Liver (tissue), 8 donors: ENCODE measurements at regions not wholly inside any gene's neighbourhood (a gene's known extent, or its start where the extent isn't known, plus 50 kb on each side); places are given as distances from the start of the nearest gene placed in this dataset.

Experiments used
- DNase-seq: peaks from one replicate; pipeline ENCODE4 v3.0.0-alpha.2; 2017; ENCODE audit warnings: low spot score
- H3K27ac ChIP-seq, 2 donors: one replicate each; pipeline ENCODE4 v1.7.0; 2013; ENCODE audit warnings: inconsistent platforms in 2 of 2, low read length in 2 of 2, control low read depth in 1 of 2, low read depth in 1 of 2, mild to moderate bottlenecking in 1 of 2
- H3K27me3 ChIP-seq, 4 donors: one replicate each; pipeline versions ENCODE4 v1.6.1 to v1.7.0; 2013; ENCODE audit warnings: low read length in 3 of 4, inconsistent platforms in 1 of 4, mild to moderate bottlenecking in 1 of 4, moderate library complexity in 1 of 4; ENCODE audit not compliant: control insufficient read depth in 4 of 4, insufficient read depth in 4 of 4
- H3K36me3 ChIP-seq, 4 donors: one replicate each; pipeline versions ENCODE4 v1.6.1 to v1.7.0; 2013; ENCODE audit warnings: low read length in 3 of 4, mild to moderate bottlenecking in 3 of 4, low read depth in 1 of 4, moderate library complexity in 1 of 4; ENCODE audit not compliant: control insufficient read depth in 4 of 4, insufficient read depth in 3 of 4
- H3K4me1 ChIP-seq, 4 donors: one replicate each; pipeline versions ENCODE4 v1.6.1 to v1.7.0; 2013; ENCODE audit warnings: low read length in 3 of 4, mild to moderate bottlenecking in 3 of 4, moderate library complexity in 1 of 4; ENCODE audit not compliant: control insufficient read depth in 4 of 4, insufficient read depth in 4 of 4
- H3K4me3 ChIP-seq, 3 donors: one replicate each; pipeline versions ENCODE4 v1.6.1 to v1.7.0; 2013; ENCODE audit warnings: low read length in 3 of 3, control low read depth in 1 of 3, low read depth in 1 of 3, mild to moderate bottlenecking in 1 of 3
- H3K9ac ChIP-seq, 2 donors: one replicate each; pipeline ENCODE4 v1.7.0; 2013; ENCODE audit warnings: low read length in 2 of 2, mild to moderate bottlenecking in 2 of 2, moderate library complexity in 2 of 2, control low read depth in 1 of 2, low read depth in 1 of 2
- H3K9me3 ChIP-seq, 4 donors: one replicate each; pipeline versions ENCODE4 v1.6.1 to v1.7.0; 2013; ENCODE audit warnings: low read length in 3 of 4; ENCODE audit not compliant: control insufficient read depth in 4 of 4
- EGR1 ChIP-seq, 2 donors: IDR thresholded peaks; 2 replicates each; pipeline ENCODE4 v1.6.1; 2016 to 2018; ENCODE audit warnings: antibody characterized with exemption in 2 of 2, low read depth in 2 of 2
- FOXA2 ChIP-seq: IDR thresholded peaks from 2 replicates; pipeline ENCODE4 v1.6.1; 2016; ENCODE audit warnings: antibody characterized with exemption
- GABPA ChIP-seq, 2 donors: IDR thresholded peaks in 1 of 2; conservative IDR thresholded peaks in 1 of 2; 2 replicates each; pipeline ENCODE4 v1.6.1; 2016; ENCODE audit warnings: antibody characterized with exemption in 2 of 2, mild to moderate bottlenecking in 1 of 2, moderate library complexity in 1 of 2
- HNF4A ChIP-seq, 2 donors: conservative IDR thresholded peaks; 2 replicates each; pipeline ENCODE4 v1.6.1; 2016; ENCODE audit warnings: antibody characterized with exemption in 2 of 2, mild to moderate bottlenecking in 2 of 2
- HNF4G ChIP-seq: IDR thresholded peaks from 2 replicates; pipeline ENCODE4 v1.6.1; 2016; ENCODE audit warnings: antibody characterized with exemption
- JUND ChIP-seq, 2 donors: IDR thresholded peaks; 2 replicates each; pipeline ENCODE4 v1.6.1; 2016; ENCODE audit warnings: antibody characterized with exemption in 2 of 2
- RAD21 ChIP-seq, 2 donors: IDR thresholded peaks; 2 replicates each; pipeline ENCODE4 v1.6.1; 2016; ENCODE audit warnings: antibody characterized with exemption in 2 of 2, mild to moderate bottlenecking in 2 of 2
- RXRA ChIP-seq, 2 donors: IDR thresholded peaks; 2 replicates each; pipeline ENCODE4 v1.6.1; 2017 to 2018; ENCODE audit warnings: antibody characterized with exemption in 2 of 2, mild to moderate bottlenecking in 1 of 2
- SP1 ChIP-seq: IDR thresholded peaks from 2 replicates; pipeline ENCODE4 v1.6.1; 2018; ENCODE audit warnings: antibody characterized with exemption, mild to moderate bottlenecking
- TAF1 ChIP-seq: conservative IDR thresholded peaks from 2 replicates; pipeline ENCODE4 v1.6.1; 2016; ENCODE audit warnings: antibody characterized with exemption, mild to moderate bottlenecking
- YY1 ChIP-seq: IDR thresholded peaks from 2 replicates; pipeline ENCODE4 v1.6.1; 2016; ENCODE audit warnings: antibody characterized with exemption, mild to moderate bottlenecking
- WGBS: extraction: QIAGEN DNeasy Blood & Tissue Kit; methylation state at CpG from one replicate; pipeline ENCODE4 v1.1.7; 2013; 5-methylcytosine and 5-hydroxymethylcytosine counted together
- TF ChIP-seq, protein P1 (sequence below): IDR thresholded peaks from 2 replicates; pipeline ENCODE4 v1.6.1; 2016; ENCODE audit warnings: antibody characterized with exemption
- TF ChIP-seq, protein P2 (sequence below): IDR thresholded peaks from 2 replicates; pipeline ENCODE4 v1.6.1; 2016; ENCODE audit warnings: antibody characterized with exemption
- TF ChIP-seq, protein P3 (sequence below): IDR thresholded peaks from 2 replicates; pipeline ENCODE4 v1.6.1; 2016; ENCODE audit warnings: antibody characterized with exemption
- TF ChIP-seq, protein P4 (sequence below): fragments of 150-350 bp; IDR thresholded peaks from 2 replicates; pipeline ENCODE4 v1.5.1; 2017; ENCODE audit warnings: improper control_type of control experiment, low read depth, low read length; ENCODE audit not compliant: missing input control
- TF ChIP-seq, protein P5 (sequence below): IDR thresholded peaks from 2 replicates; pipeline ENCODE4 v1.6.1; 2016; ENCODE audit warnings: antibody characterized with exemption, mild to moderate bottlenecking
- donor health status: healthy.
- donor health status: healthy.
- donor health status: healthy.
- donor health status: healthy.
- donor health status: healthy.

DNA sequence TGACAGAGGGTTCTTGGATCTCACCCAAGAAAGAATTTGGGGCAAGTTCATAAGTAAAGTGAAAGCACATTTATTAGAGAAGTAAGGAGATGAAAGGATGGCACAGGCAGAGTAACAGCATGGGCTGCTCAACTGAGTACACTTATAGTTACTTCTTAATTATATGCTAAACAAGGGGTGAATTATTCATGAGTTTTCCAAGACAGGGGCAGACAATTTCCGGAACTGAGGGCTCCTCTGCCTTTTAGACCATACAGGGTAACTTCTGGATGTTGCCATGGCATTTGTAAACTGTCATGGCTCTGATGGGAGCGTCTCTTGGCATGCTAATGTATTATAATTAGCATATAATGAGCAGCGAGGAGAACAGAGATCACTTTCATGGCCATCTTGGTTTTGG lies 221.2 kb upstream of the STT3B start:
- no peak for TF ChIP-seq RXRA (IDR thresholded peaks at IDR 0.05)
- TF ChIP-seq JUND (IDR thresholded peaks at IDR 0.05), result no peak
- no peaks in the 10 kb centered on the region for H3K27me3 ChIP-seq
- DNase-seq, result no peak
- no peaks in the 10 kb centered on the region for H3K4me1 ChIP-seq
- H3K9me3 ChIP-seq, result peaks cover 0 to 2% (median 2%) of the 10 kb centered on the region in 4 donors
- no peak overlapping the region for H3K4me3 ChIP-seq
- H3K27ac ChIP-seq, result no peak overlapping the region
- WGBS, result 95% methylated on average over 3 of the region's 3 CpGs
- no peaks in the 10 kb centered on the region for H3K36me3 ChIP-seq
- no peak overlapping the region for H3K9ac ChIP-seq

DNA sequence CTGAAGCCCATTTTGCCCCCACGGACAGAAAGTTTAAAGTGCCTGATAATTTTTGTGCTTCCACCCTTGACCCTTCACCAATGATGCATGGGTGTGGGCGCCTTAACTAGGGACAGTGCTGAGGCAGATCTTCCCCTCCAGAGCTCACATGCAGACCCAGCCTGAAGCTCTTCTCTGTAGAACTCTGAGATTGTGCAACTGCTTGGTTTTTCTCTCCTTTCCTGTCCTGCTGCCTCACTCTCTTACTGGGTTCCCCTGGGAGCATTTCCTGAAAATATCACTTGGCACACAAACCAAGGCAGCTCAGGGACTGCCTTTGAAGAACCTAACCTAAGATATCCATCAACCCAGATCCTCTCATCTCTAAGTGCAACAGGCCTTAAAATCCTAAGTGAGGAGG lies 220.3 kb upstream of the STT3B start:
- no peak for DNase-seq
- H3K27me3 ChIP-seq, result no peaks in the 10 kb centered on the region
- H3K27ac ChIP-seq, result no peak overlapping the region
- H3K9me3 ChIP-seq, result peaks cover 0 to 2% (median 1%) of the 10 kb centered on the region in 4 donors
- H3K4me3 ChIP-seq, result no peak overlapping the region
- WGBS, result 80% methylated on average over 2 of the region's 2 CpGs
- no peak overlapping the region for H3K9ac ChIP-seq
- TF ChIP-seq TAF1 (no peak), RAD21 (IDR thresholded peaks at IDR 0.05) (no peak)
- TF ChIP-seq, protein P1, sequence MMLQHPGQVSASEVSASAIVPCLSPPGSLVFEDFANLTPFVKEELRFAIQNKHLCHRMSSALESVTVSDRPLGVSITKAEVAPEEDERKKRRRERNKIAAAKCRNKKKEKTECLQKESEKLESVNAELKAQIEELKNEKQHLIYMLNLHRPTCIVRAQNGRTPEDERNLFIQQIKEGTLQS, result no peak
- H3K36me3 ChIP-seq, result no peaks in the 10 kb centered on the region
- no peaks in the 10 kb centered on the region for H3K4me1 ChIP-seq

DNA sequence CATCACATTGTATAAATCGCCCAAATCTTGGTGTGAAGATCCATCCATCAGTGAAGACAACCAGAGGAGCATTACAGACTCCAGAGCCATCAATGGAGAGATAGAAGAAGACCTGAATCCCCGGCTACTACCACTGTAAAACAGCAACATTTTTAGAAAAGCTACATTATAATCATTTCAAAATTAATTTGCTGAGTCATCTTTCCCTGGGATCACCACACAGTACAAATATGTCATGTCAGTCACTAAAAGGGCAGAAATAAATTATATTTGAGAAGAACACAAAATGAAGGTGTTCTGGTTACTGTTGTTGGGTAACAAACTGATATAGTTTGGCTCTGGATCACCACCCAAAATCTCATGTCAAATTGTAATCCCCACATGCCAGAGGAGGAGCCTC lies 218.5 kb upstream of the STT3B start:
- H3K4me3 ChIP-seq, result no peak overlapping the region
- WGBS, result 90% methylated on average over 2 of the region's 2 CpGs
- H3K9ac ChIP-seq, result no peak overlapping the region
- no peaks in the 10 kb centered on the region for H3K4me1 ChIP-seq
- no peaks in the 10 kb centered on the region for H3K36me3 ChIP-seq
- no peak for DNase-seq
- no peaks in the 10 kb centered on the region for H3K27me3 ChIP-seq
- peaks cover 0 to 2% (median 1%) of the 10 kb centered on the region in 4 donors for H3K9me3 ChIP-seq
- TF ChIP-seq SP1, result no peak
- TF ChIP-seq YY1, result no peak
- TF ChIP-seq, protein P1, result no peak
- no peak for TF ChIP-seq JUND (IDR thresholded peaks at IDR 0.05)
- TF ChIP-seq HNF4A (conservative IDR thresholded peaks at IDR 0.05), result no peak
- H3K27ac ChIP-seq, result no peak overlapping the region

DNA sequence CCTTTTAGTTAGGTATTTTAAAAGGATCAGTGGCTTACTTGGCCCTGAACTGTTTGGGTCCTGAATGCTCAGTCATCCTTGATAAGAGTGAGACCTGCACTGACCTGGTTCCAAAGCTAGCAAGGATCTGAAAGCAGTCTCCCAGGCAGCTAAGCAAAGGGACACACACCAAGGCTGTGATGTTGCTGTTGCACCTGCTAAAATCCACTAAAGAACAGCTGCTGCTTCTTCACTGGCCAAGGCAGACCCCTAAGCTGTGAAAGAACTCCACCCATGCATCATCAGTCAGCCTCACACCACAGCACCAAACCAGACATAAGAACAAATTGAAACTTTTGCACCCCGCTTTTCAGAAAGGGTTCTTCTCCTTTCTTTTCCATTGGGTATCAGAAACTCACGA lies 213.4 kb upstream of the STT3B start:
- H3K4me3 ChIP-seq, result no peak overlapping the region
- peaks cover 0 to 2% (median 1%) of the 10 kb centered on the region in 4 donors for H3K9me3 ChIP-seq
- no peak for DNase-seq
- 93% methylated on average over 2 of the region's 2 CpGs for WGBS
- H3K9ac ChIP-seq, result no peak overlapping the region
- no peaks in the 10 kb centered on the region for H3K36me3 ChIP-seq
- no peak overlapping the region for H3K27ac ChIP-seq
- no peaks in the 10 kb centered on the region for H3K27me3 ChIP-seq
- no peaks in the 10 kb centered on the region for H3K4me1 ChIP-seq
- TF ChIP-seq TAF1 (no peak), GABPA (IDR thresholded peaks at IDR 0.05 in 1 of 2, conservative IDR thresholded peaks at IDR 0.05 in 1 of 2) (no peak), RXRA (IDR thresholded peaks at IDR 0.05) (no peak), FOXA2 (no peak), HNF4G (no peak), EGR1 (IDR thresholded peaks at IDR 0.05; ENCODE audit: low read depth in 2 of 2) (no peak), YY1 (no peak), HNF4A (conservative IDR thresholded peaks at IDR 0.05) (no peak), SP1 (no peak), RAD21 (IDR thresholded peaks at IDR 0.05) (no peak)
- TF ChIP-seq, protein P2, sequence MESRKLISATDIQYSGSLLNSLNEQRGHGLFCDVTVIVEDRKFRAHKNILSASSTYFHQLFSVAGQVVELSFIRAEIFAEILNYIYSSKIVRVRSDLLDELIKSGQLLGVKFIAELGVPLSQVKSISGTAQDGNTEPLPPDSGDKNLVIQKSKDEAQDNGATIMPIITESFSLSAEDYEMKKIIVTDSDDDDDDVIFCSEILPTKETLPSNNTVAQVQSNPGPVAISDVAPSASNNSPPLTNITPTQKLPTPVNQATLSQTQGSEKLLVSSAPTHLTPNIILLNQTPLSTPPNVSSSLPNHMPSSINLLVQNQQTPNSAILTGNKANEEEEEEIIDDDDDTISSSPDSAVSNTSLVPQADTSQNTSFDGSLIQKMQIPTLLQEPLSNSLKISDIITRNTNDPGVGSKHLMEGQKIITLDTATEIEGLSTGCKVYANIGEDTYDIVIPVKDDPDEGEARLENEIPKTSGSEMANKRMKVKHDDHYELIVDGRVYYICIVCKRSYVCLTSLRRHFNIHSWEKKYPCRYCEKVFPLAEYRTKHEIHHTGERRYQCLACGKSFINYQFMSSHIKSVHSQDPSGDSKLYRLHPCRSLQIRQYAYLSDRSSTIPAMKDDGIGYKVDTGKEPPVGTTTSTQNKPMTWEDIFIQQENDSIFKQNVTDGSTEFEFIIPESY, result no peak
- TF ChIP-seq, protein P3, sequence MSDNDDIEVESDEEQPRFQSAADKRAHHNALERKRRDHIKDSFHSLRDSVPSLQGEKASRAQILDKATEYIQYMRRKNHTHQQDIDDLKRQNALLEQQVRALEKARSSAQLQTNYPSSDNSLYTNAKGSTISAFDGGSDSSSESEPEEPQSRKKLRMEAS, result no peak
- TF ChIP-seq, protein P4, sequence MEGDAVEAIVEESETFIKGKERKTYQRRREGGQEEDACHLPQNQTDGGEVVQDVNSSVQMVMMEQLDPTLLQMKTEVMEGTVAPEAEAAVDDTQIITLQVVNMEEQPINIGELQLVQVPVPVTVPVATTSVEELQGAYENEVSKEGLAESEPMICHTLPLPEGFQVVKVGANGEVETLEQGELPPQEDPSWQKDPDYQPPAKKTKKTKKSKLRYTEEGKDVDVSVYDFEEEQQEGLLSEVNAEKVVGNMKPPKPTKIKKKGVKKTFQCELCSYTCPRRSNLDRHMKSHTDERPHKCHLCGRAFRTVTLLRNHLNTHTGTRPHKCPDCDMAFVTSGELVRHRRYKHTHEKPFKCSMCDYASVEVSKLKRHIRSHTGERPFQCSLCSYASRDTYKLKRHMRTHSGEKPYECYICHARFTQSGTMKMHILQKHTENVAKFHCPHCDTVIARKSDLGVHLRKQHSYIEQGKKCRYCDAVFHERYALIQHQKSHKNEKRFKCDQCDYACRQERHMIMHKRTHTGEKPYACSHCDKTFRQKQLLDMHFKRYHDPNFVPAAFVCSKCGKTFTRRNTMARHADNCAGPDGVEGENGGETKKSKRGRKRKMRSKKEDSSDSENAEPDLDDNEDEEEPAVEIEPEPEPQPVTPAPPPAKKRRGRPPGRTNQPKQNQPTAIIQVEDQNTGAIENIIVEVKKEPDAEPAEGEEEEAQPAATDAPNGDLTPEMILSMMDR, result no peak
- TF ChIP-seq, protein P5, sequence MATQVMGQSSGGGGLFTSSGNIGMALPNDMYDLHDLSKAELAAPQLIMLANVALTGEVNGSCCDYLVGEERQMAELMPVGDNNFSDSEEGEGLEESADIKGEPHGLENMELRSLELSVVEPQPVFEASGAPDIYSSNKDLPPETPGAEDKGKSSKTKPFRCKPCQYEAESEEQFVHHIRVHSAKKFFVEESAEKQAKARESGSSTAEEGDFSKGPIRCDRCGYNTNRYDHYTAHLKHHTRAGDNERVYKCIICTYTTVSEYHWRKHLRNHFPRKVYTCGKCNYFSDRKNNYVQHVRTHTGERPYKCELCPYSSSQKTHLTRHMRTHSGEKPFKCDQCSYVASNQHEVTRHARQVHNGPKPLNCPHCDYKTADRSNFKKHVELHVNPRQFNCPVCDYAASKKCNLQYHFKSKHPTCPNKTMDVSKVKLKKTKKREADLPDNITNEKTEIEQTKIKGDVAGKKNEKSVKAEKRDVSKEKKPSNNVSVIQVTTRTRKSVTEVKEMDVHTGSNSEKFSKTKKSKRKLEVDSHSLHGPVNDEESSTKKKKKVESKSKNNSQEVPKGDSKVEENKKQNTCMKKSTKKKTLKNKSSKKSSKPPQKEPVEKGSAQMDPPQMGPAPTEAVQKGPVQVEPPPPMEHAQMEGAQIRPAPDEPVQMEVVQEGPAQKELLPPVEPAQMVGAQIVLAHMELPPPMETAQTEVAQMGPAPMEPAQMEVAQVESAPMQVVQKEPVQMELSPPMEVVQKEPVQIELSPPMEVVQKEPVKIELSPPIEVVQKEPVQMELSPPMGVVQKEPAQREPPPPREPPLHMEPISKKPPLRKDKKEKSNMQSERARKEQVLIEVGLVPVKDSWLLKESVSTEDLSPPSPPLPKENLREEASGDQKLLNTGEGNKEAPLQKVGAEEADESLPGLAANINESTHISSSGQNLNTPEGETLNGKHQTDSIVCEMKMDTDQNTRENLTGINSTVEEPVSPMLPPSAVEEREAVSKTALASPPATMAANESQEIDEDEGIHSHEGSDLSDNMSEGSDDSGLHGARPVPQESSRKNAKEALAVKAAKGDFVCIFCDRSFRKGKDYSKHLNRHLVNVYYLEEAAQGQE, result no peak
